ENCODE measurements at regions not wholly inside any gene's neighbourhood (a gene's known extent, or its start where the extent isn't known, plus 50 kb on each side); places are given as distances from the start of the nearest gene placed in this dataset.

DNA sequence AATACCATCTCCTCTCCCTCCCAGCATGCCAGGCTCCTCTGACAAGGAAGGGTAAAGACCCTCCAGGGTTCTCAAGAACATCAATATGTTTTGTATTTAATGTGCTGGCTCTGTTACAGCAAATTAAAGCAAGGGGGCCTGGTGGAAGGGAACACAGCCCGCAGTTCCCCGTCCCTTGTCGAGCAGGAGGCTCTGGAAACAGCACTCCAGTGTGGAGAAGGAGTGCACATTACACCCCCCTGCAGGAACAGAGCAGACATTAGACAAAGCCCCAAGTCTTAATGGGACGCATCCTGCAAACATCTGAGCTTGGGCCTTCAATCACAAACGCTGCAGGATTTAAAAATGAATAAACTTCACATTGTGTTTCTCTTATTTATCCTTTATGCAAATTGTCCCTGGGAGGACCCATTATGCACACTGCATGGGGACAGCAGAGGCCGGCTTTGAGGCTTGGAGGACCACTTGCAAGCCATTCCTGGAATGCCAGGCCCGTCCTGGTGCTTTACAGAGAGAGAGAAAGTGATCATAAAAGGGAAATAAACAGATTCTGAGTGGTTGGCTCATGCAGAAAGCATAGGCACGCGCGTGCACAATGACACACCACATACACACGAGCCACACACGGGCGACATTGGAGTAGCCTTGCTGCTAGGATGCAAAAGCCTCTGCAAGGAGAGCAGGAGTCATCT, 328.7 kb downstream of the SMAD2 start:
- TF ChIP-seq, protein P1, sequence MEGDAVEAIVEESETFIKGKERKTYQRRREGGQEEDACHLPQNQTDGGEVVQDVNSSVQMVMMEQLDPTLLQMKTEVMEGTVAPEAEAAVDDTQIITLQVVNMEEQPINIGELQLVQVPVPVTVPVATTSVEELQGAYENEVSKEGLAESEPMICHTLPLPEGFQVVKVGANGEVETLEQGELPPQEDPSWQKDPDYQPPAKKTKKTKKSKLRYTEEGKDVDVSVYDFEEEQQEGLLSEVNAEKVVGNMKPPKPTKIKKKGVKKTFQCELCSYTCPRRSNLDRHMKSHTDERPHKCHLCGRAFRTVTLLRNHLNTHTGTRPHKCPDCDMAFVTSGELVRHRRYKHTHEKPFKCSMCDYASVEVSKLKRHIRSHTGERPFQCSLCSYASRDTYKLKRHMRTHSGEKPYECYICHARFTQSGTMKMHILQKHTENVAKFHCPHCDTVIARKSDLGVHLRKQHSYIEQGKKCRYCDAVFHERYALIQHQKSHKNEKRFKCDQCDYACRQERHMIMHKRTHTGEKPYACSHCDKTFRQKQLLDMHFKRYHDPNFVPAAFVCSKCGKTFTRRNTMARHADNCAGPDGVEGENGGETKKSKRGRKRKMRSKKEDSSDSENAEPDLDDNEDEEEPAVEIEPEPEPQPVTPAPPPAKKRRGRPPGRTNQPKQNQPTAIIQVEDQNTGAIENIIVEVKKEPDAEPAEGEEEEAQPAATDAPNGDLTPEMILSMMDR (conservative IDR thresholded peaks at IDR 0.05): no peak
- no peak for TF ChIP-seq ZFX (IDR thresholded peaks at IDR 0.05)
